Activated B cell treated with CpG ODN at 0.5 μM for 24 hours (primary cell): ENCODE measurements at regions not wholly inside any gene's neighbourhood (a gene's known extent, or its start where the extent isn't known, plus 50 kb on each side); places are given as distances from the start of the nearest gene placed in this dataset.

ENCODE experiments used
- ATAC-seq: fragments of 200-7000 bp; cut with Tn5 transposase; one replicate; pipeline ENCODE4 v1.10.0; 2021; ENCODE audit warnings: low read depth, mild to moderate bottlenecking, moderate library complexity
- CTCF ChIA-PET: fragments of 350-600 bp; sonication (Branson Sonifier 250); formaldehyde crosslinking; loops from one replicate; lab custom pipeline; 2021; ENCODE audit warnings: antibody characterized with exemption; lab: Charles Lee
- POLR2A ChIA-PET: fragments of 350-600 bp; sonication (Branson Sonifier 250); formaldehyde crosslinking; loops from one replicate; lab custom pipeline; 2021; ENCODE audit warnings: antibody characterized with exemption; lab: Charles Lee
- DNase-seq: peaks from one replicate; pipeline ENCODE4 v3.0.0; 2022
- H3K27ac Mint-ChIP-seq: one replicate; pipeline ENCODE4 v1.8.0; 2020; ENCODE audit warnings: mixed read lengths
- H3K27me3 Mint-ChIP-seq: one replicate; pipeline ENCODE4 v1.8.0; 2021; ENCODE audit warnings: mixed read lengths
- H3K36me3 Mint-ChIP-seq: one replicate; pipeline ENCODE4 v1.8.0; 2021; ENCODE audit warnings: low read depth, mixed read lengths
- H3K4me1 Mint-ChIP-seq: one replicate; pipeline ENCODE4 v1.8.0; 2021; ENCODE audit warnings: mixed read lengths
- H3K4me3 Mint-ChIP-seq: one replicate; pipeline ENCODE4 v1.8.0; 2020; ENCODE audit warnings: mild to moderate bottlenecking, mixed read lengths
- H3K9me3 Mint-ChIP-seq: one replicate; pipeline ENCODE4 v1.8.0; 2020; ENCODE audit warnings: mixed read lengths
- intact Hi-C: fragments of 100-400 bp; cut with micrococcal nuclease; formaldehyde crosslinking; loops from one replicate; pipeline ENCODE4 v1.15.1; 2024
- TF ChIP-seq, protein P1 (sequence below): fragments of 200-600 bp; IDR thresholded peaks from one replicate; pipeline ENCODE4 v1.8.0; 2022; ENCODE audit warnings: antibody characterized with exemption, mild to moderate bottlenecking

- TF ChIP-seq, protein P1, sequence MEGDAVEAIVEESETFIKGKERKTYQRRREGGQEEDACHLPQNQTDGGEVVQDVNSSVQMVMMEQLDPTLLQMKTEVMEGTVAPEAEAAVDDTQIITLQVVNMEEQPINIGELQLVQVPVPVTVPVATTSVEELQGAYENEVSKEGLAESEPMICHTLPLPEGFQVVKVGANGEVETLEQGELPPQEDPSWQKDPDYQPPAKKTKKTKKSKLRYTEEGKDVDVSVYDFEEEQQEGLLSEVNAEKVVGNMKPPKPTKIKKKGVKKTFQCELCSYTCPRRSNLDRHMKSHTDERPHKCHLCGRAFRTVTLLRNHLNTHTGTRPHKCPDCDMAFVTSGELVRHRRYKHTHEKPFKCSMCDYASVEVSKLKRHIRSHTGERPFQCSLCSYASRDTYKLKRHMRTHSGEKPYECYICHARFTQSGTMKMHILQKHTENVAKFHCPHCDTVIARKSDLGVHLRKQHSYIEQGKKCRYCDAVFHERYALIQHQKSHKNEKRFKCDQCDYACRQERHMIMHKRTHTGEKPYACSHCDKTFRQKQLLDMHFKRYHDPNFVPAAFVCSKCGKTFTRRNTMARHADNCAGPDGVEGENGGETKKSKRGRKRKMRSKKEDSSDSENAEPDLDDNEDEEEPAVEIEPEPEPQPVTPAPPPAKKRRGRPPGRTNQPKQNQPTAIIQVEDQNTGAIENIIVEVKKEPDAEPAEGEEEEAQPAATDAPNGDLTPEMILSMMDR = no peak
- no peaks in the 10 kb centered on the region for H3K27me3 Mint-ChIP-seq
- POLR2A ChIA-PET = no interaction called here
- no peak overlapping the region for H3K4me3 Mint-ChIP-seq
- H3K4me1 Mint-ChIP-seq = no peaks in the 10 kb centered on the region
- H3K9me3 Mint-ChIP-seq = no peaks in the 10 kb centered on the region
- intact Hi-C loops = no loop called here
- DNase-seq = no peak
- H3K27ac Mint-ChIP-seq = no peak overlapping the region
- CTCF ChIA-PET = no interaction called here
- ATAC-seq = no peak
- H3K36me3 Mint-ChIP-seq = no peaks in the 10 kb centered on the region
Measured at GRCh38 chr20:6838181-6838826, 70.8 kb downstream of the BMP2 start.

DNA sequence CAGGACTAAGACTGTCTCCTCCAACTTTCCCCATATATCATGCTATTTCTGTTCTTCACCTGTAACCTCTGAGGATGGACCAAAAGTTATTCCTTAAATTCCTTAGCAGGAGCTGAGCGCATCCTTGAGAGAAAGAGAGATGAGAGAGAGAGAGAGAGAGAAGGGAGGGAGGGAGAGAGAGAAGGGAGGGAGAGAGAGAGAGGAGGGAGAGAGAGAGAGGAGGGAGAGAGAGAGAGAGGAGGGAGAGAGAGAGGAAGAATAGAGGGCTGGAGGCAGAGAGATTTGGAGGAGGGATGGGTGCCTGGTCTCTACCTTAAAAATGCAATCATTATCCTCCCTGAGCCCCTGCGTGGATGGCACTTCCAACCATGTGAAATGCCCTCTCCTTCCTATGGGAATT lies 73.6 kb downstream of the BMP2 start:
- Mint-ChIP-seq H3K4me3 (no peak overlapping the region), H3K27me3 (no peaks in the 10 kb centered on the region), H3K4me1 (no peaks in the 10 kb centered on the region), H3K36me3 (no peaks in the 10 kb centered on the region), H3K9me3 (no peaks in the 10 kb centered on the region), H3K27ac (no peak overlapping the region)
- ChIA-PET POLR2A (no interaction called here), CTCF (no interaction called here)
- no peak for ATAC-seq
- TF ChIP-seq, protein P1 = no peak
- intact Hi-C loops = no loop called here
- DNase-seq = no peak

GRCh38 chr20:6845141-6845540 lies 77.7 kb downstream of the BMP2 start:
- ChIA-PET CTCF (no interaction called here), POLR2A (no interaction called here)

DNA sequence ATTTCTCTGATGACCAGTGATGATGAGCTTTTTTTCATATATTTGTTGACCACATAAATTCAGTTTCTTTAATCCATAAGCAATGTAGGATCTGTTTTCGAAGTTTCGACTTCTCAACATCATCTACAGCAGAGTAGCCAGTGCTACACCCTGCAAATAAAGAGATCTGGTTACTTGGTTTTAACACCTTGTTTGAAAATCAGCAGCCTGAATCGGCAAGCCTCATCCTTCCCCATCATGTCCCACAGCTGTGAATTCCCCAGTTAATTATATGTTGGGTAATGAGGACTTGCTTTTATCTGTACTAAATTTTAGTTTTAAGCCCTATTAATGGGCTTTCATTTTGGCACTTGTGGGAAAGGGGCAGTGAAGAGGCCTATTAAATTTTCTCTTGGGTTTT lies 80.6 kb downstream of the BMP2 start:
- TF ChIP-seq, protein P1 = no peak
- no peak for ATAC-seq
- no peaks in the 10 kb centered on the region for H3K9me3 Mint-ChIP-seq
- H3K36me3 Mint-ChIP-seq = no peaks in the 10 kb centered on the region
- no peak for DNase-seq
- H3K4me3 Mint-ChIP-seq = no peak overlapping the region
- H3K27me3 Mint-ChIP-seq = no peaks in the 10 kb centered on the region
- no peaks in the 10 kb centered on the region for H3K4me1 Mint-ChIP-seq
- intact Hi-C loops = no loop called here
- POLR2A ChIA-PET = no interaction called here
- CTCF ChIA-PET = no interaction called here
- no peak overlapping the region for H3K27ac Mint-ChIP-seq

More at GRCh38 chr20:6845141-6845540, 77.7 kb downstream of the BMP2 start:
- TF ChIP-seq, protein P1 = no peak
- ATAC-seq (no peak), DNase-seq (no peak)
- H3K4me3 Mint-ChIP-seq = no peak overlapping the region
- intact Hi-C loops = no loop called here
- H3K4me1 Mint-ChIP-seq = no peaks in the 10 kb centered on the region
- no peaks in the 10 kb centered on the region for H3K27me3 Mint-ChIP-seq
- H3K27ac Mint-ChIP-seq = no peak overlapping the region
- no peaks in the 10 kb centered on the region for H3K9me3 Mint-ChIP-seq
- no peaks in the 10 kb centered on the region for H3K36me3 Mint-ChIP-seq

- TF ChIP-seq, protein P1 = no peak
- CTCF ChIA-PET = no interaction called here
- H3K9me3 Mint-ChIP-seq = no peaks in the 10 kb centered on the region
- H3K4me3 Mint-ChIP-seq = no peak overlapping the region
- no peak for DNase-seq
- ATAC-seq = no peak
- no peaks in the 10 kb centered on the region for H3K4me1 Mint-ChIP-seq
- H3K36me3 Mint-ChIP-seq = no peaks in the 10 kb centered on the region
- no peak overlapping the region for H3K27ac Mint-ChIP-seq
- H3K27me3 Mint-ChIP-seq = no peaks in the 10 kb centered on the region
- intact Hi-C loops = no loop called here
- POLR2A ChIA-PET = no interaction called here
Measured at GRCh38 chr20:6848992-6849391, 81.5 kb downstream of the BMP2 start.
